BJ (cell line): ENCODE measurements at regions not wholly inside any gene's neighbourhood (a gene's known extent, or its start where the extent isn't known, plus 50 kb on each side); places are given as distances from the start of the nearest gene placed in this dataset.

Experiments used
- CTCF ChIA-PET: fragments of 350-600 bp; formaldehyde crosslinking; extraction: SDS; loops from one replicate; lab custom pipeline; 2021; ENCODE audit warnings: antibody characterized with exemption, inconsistent platforms; lab: Yijun Ruan, JAX
- POLR2A ChIA-PET: fragments of 300-600 bp; sonication (Branson Sonifier 250); formaldehyde crosslinking; extraction: SDS; loops from one replicate; lab custom pipeline; 2021; ENCODE audit warnings: antibody characterized with exemption; lab: Charles Lee
- DNase-seq: peaks from one replicate; pipeline ENCODE4 v3.0.0-alpha.2; 2011; ENCODE audit warnings: low read depth
- H3K27me3 ChIP-seq: 2 replicates; pipeline ENCODE4 v1.6.0; 2011; ENCODE audit warnings: low read length; ENCODE audit not compliant: control insufficient read depth, insufficient read depth
- H3K36me3 ChIP-seq: 2 replicates; pipeline ENCODE4 v1.5.1; 2011; ENCODE audit warnings: low read length; ENCODE audit not compliant: control insufficient read depth, insufficient read depth
- H3K4me3 ChIP-seq: 2 replicates; pipeline ENCODE4 v1.5.1; 2011; ENCODE audit warnings: low read depth, mild to moderate bottlenecking, control low read depth, low read length
- TF ChIP-seq, protein P1 (sequence below): IDR thresholded peaks from 2 replicates; pipeline ENCODE4 v1.5.1; 2011; ENCODE audit warnings: low read depth, mild to moderate bottlenecking, control low read depth, inconsistent platforms, low read length, moderate library complexity; ENCODE audit not compliant: insufficient read depth

- H3K4me3 ChIP-seq = no peak overlapping the region
- H3K27me3 ChIP-seq = no peaks in the 10 kb centered on the region
- H3K36me3 ChIP-seq = no peaks in the 10 kb centered on the region
- no peak for DNase-seq
- TF ChIP-seq, protein P1, sequence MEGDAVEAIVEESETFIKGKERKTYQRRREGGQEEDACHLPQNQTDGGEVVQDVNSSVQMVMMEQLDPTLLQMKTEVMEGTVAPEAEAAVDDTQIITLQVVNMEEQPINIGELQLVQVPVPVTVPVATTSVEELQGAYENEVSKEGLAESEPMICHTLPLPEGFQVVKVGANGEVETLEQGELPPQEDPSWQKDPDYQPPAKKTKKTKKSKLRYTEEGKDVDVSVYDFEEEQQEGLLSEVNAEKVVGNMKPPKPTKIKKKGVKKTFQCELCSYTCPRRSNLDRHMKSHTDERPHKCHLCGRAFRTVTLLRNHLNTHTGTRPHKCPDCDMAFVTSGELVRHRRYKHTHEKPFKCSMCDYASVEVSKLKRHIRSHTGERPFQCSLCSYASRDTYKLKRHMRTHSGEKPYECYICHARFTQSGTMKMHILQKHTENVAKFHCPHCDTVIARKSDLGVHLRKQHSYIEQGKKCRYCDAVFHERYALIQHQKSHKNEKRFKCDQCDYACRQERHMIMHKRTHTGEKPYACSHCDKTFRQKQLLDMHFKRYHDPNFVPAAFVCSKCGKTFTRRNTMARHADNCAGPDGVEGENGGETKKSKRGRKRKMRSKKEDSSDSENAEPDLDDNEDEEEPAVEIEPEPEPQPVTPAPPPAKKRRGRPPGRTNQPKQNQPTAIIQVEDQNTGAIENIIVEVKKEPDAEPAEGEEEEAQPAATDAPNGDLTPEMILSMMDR = no peak
- ChIA-PET POLR2A (no interaction called here), CTCF (no interaction called here)
Measured at GRCh38 chr2:16466821-16467151, 198.8 kb downstream of the CYRIA start.

DNA sequence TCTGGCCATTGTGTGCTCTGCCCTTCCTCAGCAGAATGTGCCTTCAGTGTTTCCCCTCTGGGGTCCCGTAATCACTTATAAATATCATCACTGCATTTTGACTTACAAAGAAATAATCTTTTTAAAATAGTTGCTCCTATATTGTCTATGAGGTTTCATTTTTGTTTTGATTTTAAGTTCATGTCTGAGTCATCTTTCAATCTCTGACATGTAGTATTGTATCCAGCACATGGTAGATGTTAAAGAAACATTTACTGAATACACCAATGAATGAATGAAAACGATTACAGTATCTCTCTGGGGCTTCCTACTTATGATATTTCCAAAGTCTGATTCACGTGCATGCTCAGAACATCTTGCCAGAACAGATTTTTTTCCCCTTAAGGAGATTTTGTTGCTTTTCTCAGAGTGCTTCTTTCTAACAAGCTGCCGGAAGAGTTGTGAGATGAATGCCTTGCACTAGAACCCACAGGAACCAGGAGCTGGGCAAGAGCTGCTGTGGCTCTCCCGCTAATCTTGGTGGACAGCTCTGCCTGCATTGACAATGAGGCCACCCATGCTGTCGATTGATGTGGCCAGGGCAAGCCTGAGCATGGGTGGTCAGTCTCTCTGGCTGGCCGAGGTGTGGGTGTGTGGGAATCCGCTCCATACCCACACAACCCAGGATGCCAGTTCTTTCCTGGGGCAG lies 199.4 kb downstream of the CYRIA start:
- DNase-seq = no peak
- H3K36me3 ChIP-seq = no peaks in the 10 kb centered on the region
- TF ChIP-seq, protein P1 = no peak
- POLR2A ChIA-PET = no interaction called here
- no peaks in the 10 kb centered on the region for H3K27me3 ChIP-seq
- CTCF ChIA-PET = no interaction called here
- H3K4me3 ChIP-seq = no peak overlapping the region

- Histone ChIP-seq H3K27me3 (no peaks in the 10 kb centered on the region), H3K36me3 (no peaks in the 10 kb centered on the region), H3K4me3 (no peak overlapping the region)
- TF ChIP-seq, protein P1 = no peak
- ChIA-PET POLR2A (no interaction called here), CTCF (no interaction called here)
- no peak for DNase-seq
Measured at GRCh38 chr2:16464641-16465040, 201.0 kb downstream of the CYRIA start.

DNA sequence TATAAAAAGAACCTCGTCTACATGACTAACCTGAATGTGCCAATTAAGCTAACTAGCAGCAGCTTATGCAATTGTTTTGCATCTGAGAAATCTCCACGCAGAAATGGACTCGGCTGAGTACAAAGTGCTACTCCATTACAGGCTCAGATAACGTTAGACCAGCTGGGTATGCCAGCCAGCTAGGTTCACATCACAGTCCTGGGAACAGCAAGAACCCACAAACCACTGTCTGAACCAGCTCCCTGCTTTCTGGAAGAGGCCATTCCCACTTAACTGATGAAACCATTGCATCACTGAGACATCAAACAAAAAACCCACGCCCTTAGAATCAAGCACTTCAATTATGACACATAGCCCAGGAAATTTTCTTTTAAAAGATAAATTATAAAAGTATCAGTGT lies 202.7 kb downstream of the CYRIA start:
- no peak overlapping the region for H3K4me3 ChIP-seq
- H3K27me3 ChIP-seq = no peaks in the 10 kb centered on the region
- TF ChIP-seq, protein P1 = no peak
- no peaks in the 10 kb centered on the region for H3K36me3 ChIP-seq
- DNase-seq = no peak
- ChIA-PET POLR2A (no interaction called here), CTCF (no interaction called here)

DNA sequence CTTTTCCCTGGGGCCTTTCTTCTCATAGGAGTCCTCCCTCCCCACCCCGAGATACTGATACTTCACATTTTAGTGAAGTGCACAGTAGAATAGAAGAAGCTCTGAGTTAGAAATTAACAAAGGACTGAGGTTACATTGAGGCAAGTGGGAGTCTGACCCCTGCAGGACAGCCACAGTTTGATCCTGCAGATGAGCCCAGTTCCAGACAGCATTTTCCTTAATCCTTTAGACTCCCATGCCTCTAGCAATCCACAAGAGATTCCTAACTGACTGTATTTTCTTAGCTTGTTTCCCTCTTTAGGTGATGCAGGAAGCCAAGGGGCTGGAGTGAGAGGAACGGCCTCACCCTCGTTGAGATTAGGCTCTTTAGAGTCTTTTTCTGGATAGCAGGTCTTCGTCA lies 204.0 kb downstream of the CYRIA start:
- H3K27me3 ChIP-seq = no peaks in the 10 kb centered on the region
- ChIA-PET CTCF (no interaction called here), POLR2A (no interaction called here)
- no peak for DNase-seq
- no peak overlapping the region for H3K4me3 ChIP-seq
- TF ChIP-seq, protein P1 = no peak
- H3K36me3 ChIP-seq = no peaks in the 10 kb centered on the region
